Left hindlimb (tissue), 1 donor: ENCODE measurements at regions not wholly inside any gene's neighbourhood (a gene's known extent, or its start where the extent isn't known, plus 50 kb on each side); places are given as distances from the start of the nearest gene placed in this dataset.

Experiments
- DNase-seq: peaks from one replicate; pipeline ENCODE4 v3.0.0-alpha.2; 2018

GRCh38 chr15:69719527-69720240 is 267.1 kb downstream of the RPLP1 start:
- peak; percentile 21 for DNase-seq

GRCh38 chr15:69720536-69720935 is 267.9 kb downstream of the RPLP1 start:
- DNase-seq: peak; percentile 0

- DNase-seq: no peak
Observed at GRCh38 chr15:69722924-69723323, 270.3 kb downstream of the RPLP1 start.

DNA sequence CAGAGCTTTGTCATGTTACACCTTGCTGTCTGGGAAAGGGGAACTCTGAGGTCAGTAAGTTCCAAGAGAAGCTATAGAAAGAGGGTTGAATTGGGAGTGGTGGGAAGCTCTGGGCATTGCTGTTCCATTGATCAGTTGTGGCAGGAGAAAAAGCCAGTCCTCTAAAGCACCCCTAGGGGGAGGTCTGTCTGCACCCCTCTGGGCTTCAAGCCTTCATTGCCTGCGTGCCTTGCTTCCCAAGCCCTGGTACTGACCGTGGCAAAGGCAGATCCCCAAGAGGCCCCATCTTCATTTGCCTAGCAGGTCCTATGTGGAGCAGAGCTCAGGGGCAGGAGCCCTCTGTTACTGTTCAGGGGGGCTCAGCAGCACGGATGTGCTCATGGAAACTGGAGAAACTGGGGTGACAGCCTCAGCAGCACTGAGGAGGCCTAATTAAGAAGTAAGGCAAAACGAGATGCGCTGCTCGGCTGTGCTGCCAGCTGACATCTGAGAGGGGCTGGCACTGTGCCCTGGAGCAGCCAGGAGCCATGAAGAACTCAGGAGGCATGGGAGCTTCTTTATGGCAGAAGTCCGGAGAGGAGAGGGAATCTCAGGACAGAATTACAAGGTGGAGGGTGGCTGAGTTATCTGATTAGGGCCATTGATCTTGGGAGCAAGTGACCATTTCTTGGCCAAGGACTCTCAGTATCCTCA is 270.9 kb downstream of the RPLP1 start:
- no peak for DNase-seq

GRCh38 chr15:69724333-69724732 is 271.7 kb downstream of the RPLP1 start:
- DNase-seq: no peak

DNA sequence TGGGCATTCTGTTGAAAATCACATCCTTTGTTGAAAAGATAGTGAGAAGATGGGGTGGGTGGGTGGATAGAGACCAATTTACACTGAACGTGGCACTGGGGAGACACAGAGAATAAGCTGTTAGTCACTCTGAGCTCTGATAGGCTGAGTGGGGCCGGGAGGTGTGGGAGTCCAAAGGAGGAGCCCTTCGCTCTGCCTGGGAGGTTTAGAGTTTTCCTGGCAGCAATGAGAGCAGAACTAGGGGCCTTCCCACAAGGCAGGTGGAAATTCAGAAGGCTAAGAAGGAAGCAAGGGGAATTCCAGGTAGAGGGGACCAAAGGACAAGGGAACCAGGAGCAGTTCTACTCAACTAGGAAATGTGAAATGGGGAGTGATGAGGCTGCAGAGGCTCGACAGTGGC is 272.7 kb downstream of the RPLP1 start:
- DNase-seq: no peak

GRCh38 chr15:69725957-69726356 is 273.3 kb downstream of the RPLP1 start:
- DNase-seq: no peak

DNA sequence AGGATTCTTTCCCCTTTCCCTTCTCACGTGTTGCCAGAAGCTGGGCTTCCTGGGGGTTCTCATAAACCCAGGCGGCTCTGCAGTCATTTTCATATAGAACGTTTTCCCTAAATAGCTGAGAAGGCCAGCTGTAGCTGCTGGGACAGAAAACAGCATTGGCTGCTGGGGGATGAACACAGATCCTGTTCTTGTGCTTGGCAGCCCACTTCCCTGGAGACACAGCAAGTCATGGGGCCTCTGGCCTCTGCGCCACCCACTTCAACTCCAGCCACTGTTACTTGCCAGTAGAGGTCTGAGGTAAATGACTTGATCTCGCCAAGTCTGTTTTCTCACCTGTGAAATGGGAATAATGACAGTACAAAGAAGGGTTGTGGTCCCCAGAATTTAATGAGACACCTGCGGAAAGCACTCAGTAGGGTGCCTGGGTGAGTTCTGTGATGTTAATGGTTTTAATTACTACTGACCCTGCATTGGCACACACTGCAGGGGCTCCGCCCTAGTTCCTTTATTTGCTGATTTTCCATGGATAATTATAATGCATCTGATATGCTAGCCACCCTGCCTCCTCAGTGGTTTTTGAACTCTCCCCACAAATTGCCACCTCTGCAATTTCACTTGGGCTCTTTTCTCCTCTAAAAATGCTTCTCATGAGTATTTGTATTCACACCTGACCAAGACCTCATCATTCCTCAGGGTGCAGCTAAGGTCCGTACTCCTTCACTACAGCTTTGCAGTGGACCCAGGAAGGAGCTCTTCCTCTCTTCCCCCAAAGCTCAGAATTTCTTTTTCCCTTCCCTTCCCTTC is 274.7 kb downstream of the RPLP1 start:
- DNase-seq: no peak

- DNase-seq: no peak
Observed at GRCh38 chr15:69729167-69729748, 276.6 kb downstream of the RPLP1 start.

DNA sequence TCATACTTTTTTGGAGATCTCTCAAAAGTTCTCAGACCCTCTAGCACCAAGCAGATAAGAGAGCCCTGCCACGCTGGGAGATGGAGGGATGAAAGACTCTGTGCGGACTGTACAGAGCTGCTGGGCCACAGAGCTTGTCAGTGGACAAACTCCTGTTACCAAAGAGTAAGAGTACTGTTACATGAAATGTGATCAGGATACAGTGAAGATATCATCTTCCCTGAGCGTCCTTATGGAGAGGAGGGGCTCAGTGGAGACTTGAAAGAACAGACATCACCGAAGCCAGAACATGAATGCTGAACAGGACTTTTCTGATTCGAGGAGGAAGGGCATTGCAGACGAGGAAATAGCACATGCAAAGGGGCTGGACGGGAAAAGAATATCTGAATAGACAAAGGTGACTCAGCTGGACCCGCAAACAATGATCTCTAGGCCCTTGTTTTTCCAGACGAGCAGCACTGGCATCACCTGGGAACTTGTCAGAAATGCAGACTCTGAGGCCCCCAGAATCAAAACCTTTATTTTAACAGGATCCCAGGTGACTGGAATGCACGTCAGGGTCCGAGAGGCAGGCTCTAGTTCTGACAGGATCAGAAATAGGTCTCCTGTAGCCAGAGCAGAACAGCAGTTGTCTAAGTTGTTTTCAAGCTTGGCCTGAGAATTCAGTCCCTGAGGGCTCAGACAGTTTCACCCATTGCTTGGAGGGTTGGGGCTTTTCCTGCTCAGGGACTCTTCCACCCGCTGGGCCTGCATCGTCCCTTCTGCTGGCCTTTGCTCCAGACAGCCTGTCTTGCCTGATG is 277.9 kb downstream of the RPLP1 start:
- DNase-seq: no peak

GRCh38 chr15:69731081-69731330 is 278.4 kb downstream of the RPLP1 start:
- DNase-seq: no peak

DNA sequence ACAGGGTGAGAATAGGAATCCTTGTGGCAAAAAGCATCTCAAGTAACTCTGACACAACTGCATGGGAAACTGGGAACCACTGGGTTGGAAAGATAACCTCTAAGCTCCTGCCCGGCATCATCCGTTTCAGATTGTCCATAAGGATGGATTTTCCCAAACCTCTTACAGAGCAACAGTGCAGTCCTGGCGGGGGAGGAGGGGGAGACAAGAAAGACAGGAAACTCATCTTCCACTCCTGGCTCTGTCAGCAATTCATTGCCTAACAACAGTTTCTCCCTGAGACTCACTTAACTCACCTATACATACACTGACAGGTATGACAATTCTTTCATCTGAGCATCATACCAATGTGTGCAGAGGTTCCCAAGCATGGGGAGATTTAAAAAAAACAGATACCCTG is 279.0 kb downstream of the RPLP1 start:
- no peak for DNase-seq

- no peak for DNase-seq
Observed at GRCh38 chr15:69732133-69732532, 279.5 kb downstream of the RPLP1 start.

DNA sequence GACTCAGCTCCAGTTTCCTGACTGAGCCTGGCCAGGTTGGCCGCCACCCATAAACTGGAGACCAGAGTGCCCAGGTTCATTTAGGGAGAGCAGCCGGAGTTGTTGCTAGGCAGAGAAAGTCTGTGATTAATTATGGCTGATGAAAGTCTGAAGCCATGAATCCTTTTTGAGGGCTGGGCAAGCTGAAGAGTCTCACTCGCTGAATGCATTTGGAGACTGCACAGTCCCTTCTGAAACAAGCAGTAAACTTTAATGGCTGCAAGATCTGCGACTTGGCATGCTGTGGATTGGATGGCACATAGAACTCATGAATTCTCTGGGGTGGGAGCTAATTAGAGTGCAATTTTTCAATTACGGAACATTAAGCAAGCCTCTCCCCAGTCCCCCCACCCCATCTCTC is 282.1 kb downstream of the RPLP1 start:
- DNase-seq: no peak

- DNase-seq: peak; percentile 79
Observed at GRCh38 chr15:69735121-69735520, 282.5 kb downstream of the RPLP1 start.

DNA sequence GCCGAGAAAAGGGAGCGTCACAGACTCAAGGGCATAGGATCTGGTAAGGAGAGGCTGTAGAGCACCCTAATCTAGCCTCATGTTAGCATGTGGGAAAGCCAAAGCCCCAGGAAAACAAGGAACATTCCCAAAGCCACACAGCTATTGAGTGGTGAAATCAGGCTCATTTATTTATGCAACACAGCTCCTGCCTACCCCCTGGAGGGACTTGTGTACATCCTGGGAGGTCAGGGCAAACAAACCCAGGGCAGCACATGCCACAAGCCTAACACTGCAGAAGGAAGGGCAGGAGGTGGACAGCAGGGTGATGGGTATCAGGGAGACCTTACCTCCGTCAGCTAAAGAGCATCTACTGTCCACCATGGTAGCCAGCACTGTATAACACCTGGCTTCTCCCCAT is 283.5 kb downstream of the RPLP1 start:
- DNase-seq: no peak

DNA sequence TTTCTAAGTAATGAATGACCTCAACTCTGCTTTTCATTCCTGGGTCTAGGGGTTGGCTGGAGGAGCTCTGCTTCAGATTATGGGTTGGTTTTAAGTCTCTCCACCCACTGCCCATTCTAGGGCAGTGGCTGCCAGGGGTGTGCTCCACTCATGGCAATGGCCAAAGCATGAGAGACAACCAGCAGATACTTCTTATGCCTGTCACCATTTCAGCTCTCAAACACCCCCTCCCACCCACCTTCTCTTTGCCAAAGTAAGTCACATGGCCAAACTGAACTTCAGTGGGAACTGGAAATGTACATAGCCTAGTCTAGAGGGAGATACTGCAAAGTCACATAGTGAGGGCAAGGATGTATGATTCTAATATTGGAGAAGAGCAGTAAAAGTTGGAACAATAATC is 285.3 kb downstream of the RPLP1 start:
- no peak for DNase-seq

DNA sequence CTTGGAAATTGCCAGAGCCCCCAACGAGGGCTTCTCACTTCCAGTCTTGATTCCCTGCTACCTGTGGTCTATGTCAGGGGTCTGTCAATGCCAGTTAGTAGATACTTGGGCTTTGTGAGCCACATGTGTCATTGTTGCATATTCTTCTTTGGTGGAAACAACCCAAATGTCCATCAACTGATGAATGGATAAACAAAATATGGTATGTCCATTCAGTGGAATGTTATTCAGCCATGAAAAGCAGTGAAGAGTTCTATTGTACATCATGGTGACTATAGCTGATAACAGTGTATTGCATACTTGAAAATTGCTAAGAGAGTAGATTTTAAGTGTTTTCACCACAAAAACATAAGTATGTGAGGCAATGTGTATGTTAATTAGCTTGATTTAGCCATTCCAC is 288.1 kb downstream of the RPLP1 start:
- DNase-seq: no peak

- DNase-seq: no peak
Observed at GRCh38 chr15:69742361-69742760, 289.7 kb downstream of the RPLP1 start.

DNA sequence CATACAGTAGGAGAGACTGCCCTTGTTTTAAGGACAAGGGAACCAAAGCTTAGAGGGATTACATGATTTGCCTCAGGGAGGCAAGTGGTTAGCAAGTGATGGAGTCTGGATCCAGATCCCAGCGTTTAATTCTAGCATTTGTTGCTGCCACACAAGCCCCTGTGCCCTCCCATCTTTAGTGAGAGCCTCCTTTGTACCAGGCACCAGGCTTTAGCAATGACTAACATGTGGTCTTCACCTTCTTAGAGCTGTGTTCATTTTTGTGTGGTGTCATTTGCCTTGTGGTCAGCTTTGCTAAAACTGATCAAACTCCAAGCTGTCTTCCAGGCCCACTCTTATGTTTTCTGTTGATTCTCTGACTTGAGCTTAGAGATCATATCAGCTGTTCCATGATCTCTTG is 290.5 kb downstream of the RPLP1 start:
- DNase-seq: no peak

- DNase-seq: no peak
Observed at GRCh38 chr15:69744391-69745162, 292.0 kb downstream of the RPLP1 start.

DNA sequence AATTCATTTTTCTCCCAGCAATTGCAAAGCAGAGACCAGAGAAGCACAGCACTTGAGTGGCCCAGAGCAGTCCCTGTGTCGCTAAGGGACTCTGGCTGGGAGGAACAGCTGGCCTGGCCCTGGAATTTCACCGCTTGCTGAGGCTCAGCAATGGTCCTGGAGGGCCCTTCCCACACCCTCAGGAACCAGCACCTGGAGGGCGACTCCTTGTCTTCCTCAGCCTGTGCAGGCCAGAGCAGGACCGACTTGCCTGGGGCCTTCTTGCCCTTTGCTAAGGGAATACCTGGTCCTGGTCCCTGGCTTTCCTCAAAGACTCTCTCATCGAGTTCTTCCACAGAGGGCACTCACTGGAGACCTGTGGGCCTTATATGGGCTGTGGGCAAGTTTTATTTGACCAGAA is 294.6 kb downstream of the RPLP1 start:
- no peak for DNase-seq
